Skeletal muscle tissue (tissue), 3 donors: ENCODE measurements at regions not wholly inside any gene's neighbourhood (a gene's known extent, or its start where the extent isn't known, plus 50 kb on each side); places are given as distances from the start of the nearest gene placed in this dataset.

Experiments
- H3K27ac ChIP-seq: one replicate; pipeline ENCODE4 v1.7.0; 2013; ENCODE audit warnings: mild to moderate bottlenecking, low read depth, low read length, inconsistent platforms
- H3K27me3 ChIP-seq, 3 donors: one replicate each; pipeline ENCODE4 v1.7.0; 2013; ENCODE audit warnings: low read length in 3 of 3; ENCODE audit not compliant: control insufficient read depth in 3 of 3, insufficient read depth in 3 of 3
- H3K36me3 ChIP-seq, 3 donors: one replicate each; pipeline ENCODE4 v1.7.0; 2013; ENCODE audit warnings: low read length in 3 of 3; ENCODE audit not compliant: control insufficient read depth in 3 of 3, insufficient read depth in 3 of 3
- H3K4me1 ChIP-seq, 3 donors: one replicate each; pipeline ENCODE4 v1.7.0; 2013; ENCODE audit warnings: low read length in 3 of 3, mild to moderate bottlenecking in 3 of 3; ENCODE audit not compliant: control insufficient read depth in 3 of 3, insufficient read depth in 3 of 3
- H3K4me3 ChIP-seq, 3 donors: one replicate each; pipeline ENCODE4 v1.7.0; 2013; ENCODE audit warnings: low read length in 3 of 3
- H3K9ac ChIP-seq, 3 donors: one replicate each; pipeline ENCODE4 v1.7.0; 2013; ENCODE audit warnings: low read length in 3 of 3, mild to moderate bottlenecking in 3 of 3, moderate library complexity in 2 of 3, low read depth in 1 of 3
- H3K9me3 ChIP-seq, 3 donors: one replicate each; pipeline ENCODE4 v1.7.0; 2013; ENCODE audit warnings: low read length in 3 of 3; ENCODE audit not compliant: control insufficient read depth in 3 of 3
- donor health status: Osteomylitis.

DNA sequence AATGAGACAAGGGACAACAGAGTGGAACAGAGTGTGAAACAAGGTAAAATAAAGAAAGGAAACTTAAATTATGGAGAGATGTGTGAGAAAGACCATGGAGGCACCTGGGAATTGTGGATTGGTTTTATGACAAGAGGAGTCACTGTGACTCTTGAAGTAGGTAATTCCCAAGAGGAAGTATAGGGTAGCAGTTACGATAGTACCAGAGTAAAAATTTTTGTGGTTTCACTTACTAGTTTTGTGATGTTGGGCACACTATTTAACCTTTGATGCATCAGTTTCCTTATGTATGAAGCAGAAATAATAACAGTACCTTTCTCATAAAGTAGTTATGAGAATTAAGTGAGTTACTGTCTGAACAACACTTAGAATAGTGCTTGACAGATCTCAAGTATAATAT, 267.9 kb upstream of the DPYD start:
- Histone ChIP-seq H3K4me1 (no peaks in the 10 kb centered on the region), H3K27me3 (no peaks in the 10 kb centered on the region), H3K9ac (no peak overlapping the region), H3K9me3 (no peaks in the 10 kb centered on the region), H3K4me3 (no peak overlapping the region), H3K27ac (no peak overlapping the region), H3K36me3 (no peaks in the 10 kb centered on the region)

DNA sequence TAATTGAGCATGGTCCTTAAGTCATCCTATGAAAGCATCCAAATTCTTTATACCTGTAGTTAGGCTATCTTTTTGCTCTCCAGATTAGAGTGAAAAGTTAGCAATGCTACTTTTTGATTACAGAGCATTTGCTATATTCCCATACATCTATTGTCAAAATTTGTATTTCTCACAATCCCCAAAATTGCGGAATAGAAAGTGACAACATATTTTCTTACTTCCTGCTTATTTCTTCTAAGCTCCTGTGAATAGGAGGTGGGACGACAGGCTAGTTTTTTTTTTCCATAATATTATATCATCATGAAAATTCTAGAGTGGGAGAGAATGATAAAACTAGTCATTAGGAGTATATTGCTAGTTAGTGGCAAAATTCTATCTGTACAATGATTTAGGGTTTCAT, 264.0 kb upstream of the DPYD start:
- no peak overlapping the region for H3K27ac ChIP-seq
- H3K36me3 ChIP-seq: no peaks in the 10 kb centered on the region
- no peak overlapping the region for H3K4me3 ChIP-seq
- H3K4me1 ChIP-seq: no peaks in the 10 kb centered on the region
- no peak overlapping the region for H3K9ac ChIP-seq
- no peaks in the 10 kb centered on the region for H3K27me3 ChIP-seq
- no peaks in the 10 kb centered on the region for H3K9me3 ChIP-seq

DNA sequence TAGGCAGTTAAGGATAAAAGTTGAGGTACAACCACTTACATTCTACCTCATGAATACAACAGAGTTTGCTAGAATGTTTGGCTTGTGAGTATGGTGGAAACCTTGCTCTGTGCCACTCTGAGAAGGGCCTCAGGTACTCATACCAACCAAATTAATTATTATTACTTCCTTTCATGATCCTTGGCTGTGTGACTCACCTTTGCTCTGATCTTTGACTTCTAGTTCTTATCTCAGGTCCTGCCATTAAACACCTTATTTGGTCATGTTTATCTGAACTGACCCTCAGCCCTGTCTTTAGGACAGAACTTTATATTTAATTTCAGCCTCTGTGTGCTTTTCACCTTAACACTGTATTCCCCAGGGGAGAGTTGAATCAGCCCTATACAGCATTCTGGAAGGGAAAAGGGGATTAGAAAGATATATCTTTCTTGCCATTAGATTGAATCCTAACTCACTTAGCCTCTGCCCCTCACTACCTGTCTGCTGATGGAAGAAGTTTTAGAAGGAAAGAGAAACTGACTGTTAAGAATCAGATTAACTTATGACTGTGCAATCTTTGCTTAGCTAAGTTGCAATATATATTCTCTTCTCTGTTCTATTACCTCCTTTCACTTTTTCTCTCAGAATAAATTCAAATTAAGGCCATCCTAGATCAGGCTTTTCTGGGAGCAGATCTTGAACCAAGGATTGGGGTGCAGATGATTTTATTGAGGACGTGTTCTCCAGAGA, 260.4 kb upstream of the DPYD start:
- H3K27ac ChIP-seq: no peak overlapping the region
- no peak overlapping the region for H3K9ac ChIP-seq
- H3K9me3 ChIP-seq: no peaks in the 10 kb centered on the region
- no peaks in the 10 kb centered on the region for H3K4me1 ChIP-seq
- no peak overlapping the region for H3K4me3 ChIP-seq
- H3K36me3 ChIP-seq: no peaks in the 10 kb centered on the region
- H3K27me3 ChIP-seq: no peaks in the 10 kb centered on the region

DNA sequence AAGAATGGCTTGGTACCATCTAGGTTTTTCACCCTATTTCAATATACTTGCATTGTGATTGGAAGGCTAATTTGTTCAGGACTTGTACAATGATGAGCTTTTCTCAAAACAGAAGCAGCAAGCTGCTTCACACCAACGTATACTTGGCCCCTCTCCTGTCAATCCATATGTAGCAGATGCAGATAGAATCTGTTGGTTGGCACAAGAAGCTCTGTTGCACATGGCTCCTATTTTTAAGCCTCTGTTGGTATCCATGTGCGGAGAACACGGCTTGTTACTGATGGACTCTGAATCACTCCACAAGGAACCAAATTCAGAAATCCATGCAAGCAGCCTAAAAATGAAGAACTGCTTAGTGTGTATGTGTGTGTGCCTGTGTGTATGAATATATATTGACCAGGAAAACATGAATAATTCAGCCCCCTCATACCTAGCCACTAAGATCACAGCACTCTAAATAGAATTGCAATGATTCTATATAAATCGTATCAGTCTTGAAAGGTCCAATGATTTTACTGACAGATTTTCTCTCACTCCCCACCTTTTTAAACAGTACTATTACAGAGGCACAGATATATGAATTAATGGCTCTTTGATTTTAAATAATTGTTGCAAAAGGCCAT, 258.4 kb upstream of the DPYD start:
- H3K36me3 ChIP-seq: no peaks in the 10 kb centered on the region
- no peaks in the 10 kb centered on the region for H3K27me3 ChIP-seq
- no peaks in the 10 kb centered on the region for H3K9me3 ChIP-seq
- H3K9ac ChIP-seq: no peak overlapping the region
- H3K27ac ChIP-seq: no peak overlapping the region
- H3K4me3 ChIP-seq: no peak overlapping the region
- H3K4me1 ChIP-seq: no peaks in the 10 kb centered on the region

DNA sequence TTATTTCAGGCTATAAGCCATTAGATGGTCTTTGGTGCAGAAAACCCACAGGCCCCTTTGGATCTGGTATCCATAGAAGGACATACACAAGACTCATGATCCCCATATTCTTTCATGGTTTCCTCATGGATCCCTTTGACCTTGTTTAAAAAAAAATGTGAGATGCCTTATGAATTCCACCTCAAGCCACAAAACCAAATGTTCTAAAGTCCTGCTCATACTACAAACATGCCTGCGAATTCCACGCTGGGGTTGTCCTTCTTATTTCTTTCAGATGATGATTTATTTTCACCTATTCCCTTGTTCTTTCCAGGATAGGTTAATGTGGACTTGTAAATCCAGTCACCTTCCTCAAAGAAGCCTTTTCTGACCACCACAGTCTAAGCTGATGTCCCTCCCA, 256.9 kb upstream of the DPYD start:
- H3K36me3 ChIP-seq: no peaks in the 10 kb centered on the region
- no peak overlapping the region for H3K9ac ChIP-seq
- H3K4me1 ChIP-seq: no peaks in the 10 kb centered on the region
- H3K4me3 ChIP-seq: no peak overlapping the region
- H3K9me3 ChIP-seq: no peaks in the 10 kb centered on the region
- H3K27ac ChIP-seq: no peak overlapping the region
- no peaks in the 10 kb centered on the region for H3K27me3 ChIP-seq

DNA sequence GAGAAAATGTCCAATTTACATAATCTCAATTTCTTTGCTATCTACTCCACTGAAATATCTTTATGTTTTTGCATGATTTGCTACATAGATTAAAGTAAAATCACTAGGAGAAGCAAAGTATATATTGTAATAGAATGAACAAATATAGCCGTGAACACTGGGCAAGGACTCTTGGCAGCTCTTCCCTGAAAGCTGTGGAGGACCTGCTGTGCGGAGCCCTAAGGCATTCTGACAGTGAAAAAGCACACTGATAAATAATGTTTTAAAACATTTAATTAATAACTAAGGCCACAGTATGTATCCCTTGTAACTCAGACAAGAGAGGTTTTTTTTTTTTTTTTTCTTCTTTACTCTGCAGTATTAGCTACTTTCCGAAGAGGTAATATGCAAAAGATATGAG, 256.1 kb upstream of the DPYD start:
- H3K36me3 ChIP-seq: no peaks in the 10 kb centered on the region
- H3K27me3 ChIP-seq: no peaks in the 10 kb centered on the region
- no peak overlapping the region for H3K9ac ChIP-seq
- H3K4me1 ChIP-seq: no peaks in the 10 kb centered on the region
- no peak overlapping the region for H3K4me3 ChIP-seq
- H3K9me3 ChIP-seq: no peaks in the 10 kb centered on the region
- H3K27ac ChIP-seq: no peak overlapping the region

DNA sequence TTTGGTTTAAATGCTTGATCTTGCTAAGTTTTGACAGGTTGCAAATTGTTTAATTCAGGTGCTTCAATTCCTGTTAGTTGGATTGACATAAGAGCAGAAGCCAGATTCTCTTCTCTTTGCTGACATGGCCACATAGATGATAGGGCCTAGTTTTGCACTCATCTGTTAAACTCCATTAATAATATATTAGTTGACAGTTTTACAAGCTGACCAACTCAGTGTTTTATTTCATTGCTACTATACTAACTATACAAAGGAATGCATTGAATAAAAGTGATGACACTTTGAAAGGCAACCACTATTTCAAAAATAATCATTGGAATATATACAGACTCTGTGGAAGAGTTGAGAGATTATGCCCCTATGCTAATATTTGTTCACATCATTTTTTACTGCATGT, 255.6 kb upstream of the DPYD start:
- Histone ChIP-seq H3K9me3 (no peaks in the 10 kb centered on the region), H3K9ac (no peak overlapping the region), H3K27me3 (no peaks in the 10 kb centered on the region)

DNA sequence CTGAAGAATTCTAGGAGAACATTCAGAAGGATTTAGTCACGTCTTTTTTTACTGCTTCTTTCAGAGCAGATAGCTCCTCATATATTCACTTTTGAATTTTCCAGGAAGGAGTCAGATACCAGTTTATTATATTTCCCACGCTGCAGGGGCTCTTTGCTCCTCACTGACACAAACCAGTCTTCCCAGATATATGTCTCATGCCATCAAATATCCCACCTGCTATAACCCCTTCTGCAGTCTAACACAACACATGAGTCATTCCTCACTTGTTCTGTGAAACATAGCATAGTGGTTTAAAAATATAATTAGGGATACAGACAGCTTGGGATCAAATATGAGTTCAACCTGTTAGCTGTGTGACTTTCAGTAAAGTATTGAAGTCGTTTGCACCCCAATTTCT, 251.7 kb upstream of the DPYD start:
- H3K27ac ChIP-seq: no peak overlapping the region
- no peak overlapping the region for H3K9ac ChIP-seq
- no peak overlapping the region for H3K4me3 ChIP-seq
- no peaks in the 10 kb centered on the region for H3K9me3 ChIP-seq
- H3K4me1 ChIP-seq: no peaks in the 10 kb centered on the region
- H3K27me3 ChIP-seq: no peaks in the 10 kb centered on the region
- no peaks in the 10 kb centered on the region for H3K36me3 ChIP-seq

More for the DNA sequence above, 255.6 kb upstream of the DPYD start:
- no peak overlapping the region for H3K27ac ChIP-seq
- no peak overlapping the region for H3K4me3 ChIP-seq
- H3K36me3 ChIP-seq: no peaks in the 10 kb centered on the region
- H3K4me1 ChIP-seq: no peaks in the 10 kb centered on the region

DNA sequence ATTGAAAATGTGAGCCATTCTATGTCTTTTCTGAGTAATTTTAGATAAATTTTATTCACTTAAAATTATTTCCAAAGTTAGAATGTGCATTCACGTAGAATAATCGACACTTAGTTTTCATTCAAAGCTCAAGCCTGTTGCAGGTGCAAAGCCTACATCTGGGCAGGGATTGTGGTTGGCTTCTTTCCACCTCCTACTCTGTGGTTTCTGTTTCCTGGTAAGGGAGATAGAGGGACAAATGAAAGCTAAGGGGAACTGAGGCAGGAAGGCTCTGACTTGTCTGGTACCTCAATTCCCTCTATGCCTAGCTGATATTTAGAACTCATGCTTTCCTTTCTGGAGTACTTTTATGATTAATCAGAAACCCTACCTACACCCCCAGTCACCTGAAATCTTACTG, 251.2 kb upstream of the DPYD start:
- H3K9ac ChIP-seq: no peak overlapping the region
- H3K27me3 ChIP-seq: no peaks in the 10 kb centered on the region
- H3K36me3 ChIP-seq: no peaks in the 10 kb centered on the region
- no peaks in the 10 kb centered on the region for H3K4me1 ChIP-seq
- no peaks in the 10 kb centered on the region for H3K9me3 ChIP-seq
- no peak overlapping the region for H3K4me3 ChIP-seq
- no peak overlapping the region for H3K27ac ChIP-seq

DNA sequence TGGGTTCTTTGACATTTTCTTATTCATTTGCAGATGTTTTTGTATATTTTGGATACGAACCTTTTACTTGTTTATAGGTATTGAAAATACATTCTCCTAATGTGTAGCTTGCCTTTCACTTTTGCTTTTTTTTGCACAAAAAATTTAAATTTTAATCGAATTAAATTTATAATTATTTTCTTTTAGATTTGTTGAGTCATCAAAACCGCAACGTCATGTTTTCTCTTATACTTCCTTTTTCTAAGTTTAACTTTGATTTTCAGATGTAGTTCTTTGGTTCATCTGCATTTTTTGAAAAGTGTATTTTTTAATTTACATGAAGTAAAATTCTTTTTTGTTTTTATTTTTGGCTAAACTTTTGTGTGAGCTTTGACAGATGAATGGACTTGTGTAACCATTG, 243.7 kb upstream of the DPYD start:
- Histone ChIP-seq H3K9ac (no peak overlapping the region), H3K4me1 (no peaks in the 10 kb centered on the region), H3K27me3 (no peaks in the 10 kb centered on the region), H3K9me3 (no peaks in the 10 kb centered on the region), H3K4me3 (no peak overlapping the region), H3K27ac (no peak overlapping the region), H3K36me3 (no peaks in the 10 kb centered on the region)
